ENCODE measurements at regions not wholly inside any gene's neighbourhood (a gene's known extent, or its start where the extent isn't known, plus 50 kb on each side); places are given as distances from the start of the nearest gene placed in this dataset.

DNA sequence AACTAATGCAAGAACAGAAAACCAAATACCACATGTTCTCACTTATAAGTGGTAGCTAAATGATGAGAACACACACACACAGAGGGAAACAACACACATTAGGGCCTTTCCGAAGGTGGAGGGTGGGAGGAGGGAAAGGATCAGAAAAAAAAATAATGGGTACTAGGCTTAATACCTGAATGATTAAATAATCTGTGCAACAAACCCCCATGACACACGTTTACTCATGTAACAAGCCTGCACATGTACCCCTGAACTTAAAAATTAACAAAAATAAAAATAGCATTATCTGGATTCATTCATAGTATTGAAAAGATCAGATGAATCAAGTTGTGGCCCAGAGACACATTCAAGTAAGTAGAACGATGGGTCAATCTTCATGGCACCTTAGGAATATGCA lies 159.5 kb upstream of the POT1 start:
- TF ChIP-seq, protein P1, sequence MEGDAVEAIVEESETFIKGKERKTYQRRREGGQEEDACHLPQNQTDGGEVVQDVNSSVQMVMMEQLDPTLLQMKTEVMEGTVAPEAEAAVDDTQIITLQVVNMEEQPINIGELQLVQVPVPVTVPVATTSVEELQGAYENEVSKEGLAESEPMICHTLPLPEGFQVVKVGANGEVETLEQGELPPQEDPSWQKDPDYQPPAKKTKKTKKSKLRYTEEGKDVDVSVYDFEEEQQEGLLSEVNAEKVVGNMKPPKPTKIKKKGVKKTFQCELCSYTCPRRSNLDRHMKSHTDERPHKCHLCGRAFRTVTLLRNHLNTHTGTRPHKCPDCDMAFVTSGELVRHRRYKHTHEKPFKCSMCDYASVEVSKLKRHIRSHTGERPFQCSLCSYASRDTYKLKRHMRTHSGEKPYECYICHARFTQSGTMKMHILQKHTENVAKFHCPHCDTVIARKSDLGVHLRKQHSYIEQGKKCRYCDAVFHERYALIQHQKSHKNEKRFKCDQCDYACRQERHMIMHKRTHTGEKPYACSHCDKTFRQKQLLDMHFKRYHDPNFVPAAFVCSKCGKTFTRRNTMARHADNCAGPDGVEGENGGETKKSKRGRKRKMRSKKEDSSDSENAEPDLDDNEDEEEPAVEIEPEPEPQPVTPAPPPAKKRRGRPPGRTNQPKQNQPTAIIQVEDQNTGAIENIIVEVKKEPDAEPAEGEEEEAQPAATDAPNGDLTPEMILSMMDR (IDR thresholded peaks at IDR 0.05; ENCODE audit: low read depth, low read length) = no peak
- H3K4me3 ChIP-seq (replicated peaks in 1 of 2; ENCODE audit: low read depth in 2 of 2, low read length in 2 of 2) = no peak overlapping the region
- no peak for DNase-seq (ENCODE audit: low read depth in 2 of 2)

DNA sequence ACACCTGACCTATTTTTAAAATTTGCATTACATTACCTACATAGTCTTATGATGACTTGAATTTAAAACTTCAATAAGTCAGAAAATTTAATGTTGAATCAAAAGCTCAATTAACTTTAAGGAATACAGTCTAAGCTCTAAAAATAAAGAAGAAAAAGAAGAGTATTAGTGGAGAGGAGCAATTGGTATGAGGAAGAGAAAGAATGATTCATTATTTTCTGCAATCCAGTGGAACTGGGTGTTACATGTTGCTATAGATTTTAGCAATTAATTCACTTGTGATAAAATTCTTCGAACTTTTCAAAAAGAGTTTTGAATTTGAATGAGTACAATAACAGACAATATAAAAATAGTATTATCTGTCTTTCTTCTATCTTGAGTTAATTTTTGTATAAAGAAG lies 158.9 kb upstream of the POT1 start:
- no peak for DNase-seq (ENCODE audit: low read depth in 2 of 2)
- TF ChIP-seq, protein P1 (IDR thresholded peaks at IDR 0.05; ENCODE audit: low read depth, low read length) = no peak

DNA sequence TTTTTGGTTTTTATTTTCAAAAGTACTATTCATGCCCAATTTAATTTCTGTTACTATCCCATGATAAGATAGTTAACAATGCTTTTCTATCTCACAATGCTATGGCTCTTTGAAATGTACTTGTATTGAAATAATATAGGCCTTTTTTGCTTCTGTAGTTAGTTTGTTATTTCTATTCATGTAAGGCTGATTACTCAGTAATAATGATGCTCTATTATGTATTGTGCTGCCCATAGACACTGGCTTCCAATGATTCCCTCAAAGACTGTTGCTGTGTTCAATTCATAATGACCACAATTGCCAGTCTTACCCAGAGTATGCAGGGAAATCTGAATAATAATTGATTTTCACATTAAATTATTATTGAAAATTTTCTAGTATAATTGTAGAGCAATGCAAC lies 155.5 kb upstream of the POT1 start:
- no peak overlapping the region for H3K4me3 ChIP-seq (replicated peaks in 1 of 2; ENCODE audit: low read depth in 2 of 2, low read length in 2 of 2)
- TF ChIP-seq, protein P1 (IDR thresholded peaks at IDR 0.05; ENCODE audit: low read depth, low read length) = no peak
- no peak for DNase-seq (ENCODE audit: low read depth in 2 of 2)

More for the DNA sequence above, 158.9 kb upstream of the POT1 start:
- H3K4me3 ChIP-seq (replicated peaks in 1 of 2; ENCODE audit: low read depth in 2 of 2, low read length in 2 of 2) = no peak overlapping the region

DNA sequence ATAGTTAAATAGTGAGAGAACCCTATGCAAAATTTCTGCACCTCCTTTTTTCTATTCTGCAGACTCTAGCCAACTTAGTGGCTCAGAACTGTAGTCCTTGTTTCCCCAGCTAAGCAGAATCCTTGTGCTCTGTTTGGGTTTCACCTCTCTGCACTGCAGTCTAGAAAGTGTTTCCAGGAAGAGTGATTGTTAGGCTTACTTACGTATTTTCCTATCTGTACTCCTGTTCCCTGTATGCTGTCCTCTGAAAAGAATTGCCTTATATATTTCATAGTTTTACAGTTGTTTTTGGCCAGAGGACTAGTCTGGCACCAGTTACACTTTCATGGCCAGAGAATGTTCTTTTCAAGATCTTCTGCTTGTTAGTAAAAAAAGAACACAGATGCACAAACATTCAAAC lies 154.6 kb upstream of the POT1 start:
- peak; percentile 5 to 66 for DNase-seq (ENCODE audit: low read depth in 2 of 2)
- TF ChIP-seq, protein P1 (IDR thresholded peaks at IDR 0.05; ENCODE audit: low read depth, low read length) = no peak
- no peak overlapping the region for H3K4me3 ChIP-seq (replicated peaks in 1 of 2; ENCODE audit: low read depth in 2 of 2, low read length in 2 of 2)

DNA sequence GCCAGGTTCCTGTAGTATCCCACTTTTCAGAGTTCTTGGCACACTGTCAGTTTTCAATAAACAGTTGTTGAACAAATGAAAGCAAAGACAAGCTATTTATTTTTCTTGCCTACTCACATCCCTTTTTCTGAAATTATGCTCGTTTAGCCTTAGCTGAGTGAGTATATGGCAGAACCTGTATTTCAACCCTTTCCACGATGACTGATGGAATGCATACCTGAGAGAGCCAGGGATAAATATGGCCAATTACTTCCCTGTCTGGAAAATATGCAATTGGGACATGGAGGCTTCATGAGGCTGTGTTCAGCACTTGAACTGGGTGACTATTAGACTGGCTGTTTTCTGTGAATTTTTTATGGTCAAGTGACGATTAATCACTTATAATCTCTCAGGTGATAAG lies 144.5 kb upstream of the POT1 start:
- no peak overlapping the region for H3K4me3 ChIP-seq (replicated peaks in 1 of 2; ENCODE audit: low read depth in 2 of 2, low read length in 2 of 2)
- TF ChIP-seq, protein P1 (IDR thresholded peaks at IDR 0.05; ENCODE audit: low read depth, low read length) = no peak
- no peak for DNase-seq (ENCODE audit: low read depth in 2 of 2)

DNA sequence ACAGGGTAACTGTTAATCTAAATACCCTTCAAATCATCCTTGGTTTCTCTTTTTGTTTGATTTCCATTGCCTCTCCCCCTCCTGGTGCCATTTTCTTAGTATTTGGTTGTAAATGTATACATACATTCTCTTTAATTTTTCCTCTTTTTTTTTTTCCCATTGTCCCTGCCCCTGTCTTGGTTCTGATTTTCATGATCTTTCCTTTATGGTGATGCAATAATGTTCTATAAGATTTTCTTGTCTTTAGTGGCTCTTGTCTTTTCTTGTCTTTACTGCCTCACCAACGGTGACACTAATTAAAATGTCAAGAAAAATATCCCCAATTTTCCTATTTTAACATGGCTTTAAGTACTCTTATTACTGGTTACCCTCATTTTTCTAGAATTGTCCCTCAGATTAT lies 135.9 kb upstream of the POT1 start:
- DNase-seq (ENCODE audit: low read depth in 2 of 2) = no peak
- no peak overlapping the region for H3K4me3 ChIP-seq (replicated peaks in 1 of 2; ENCODE audit: low read depth in 2 of 2, low read length in 2 of 2)
- TF ChIP-seq, protein P1 (IDR thresholded peaks at IDR 0.05; ENCODE audit: low read depth, low read length) = no peak

DNA sequence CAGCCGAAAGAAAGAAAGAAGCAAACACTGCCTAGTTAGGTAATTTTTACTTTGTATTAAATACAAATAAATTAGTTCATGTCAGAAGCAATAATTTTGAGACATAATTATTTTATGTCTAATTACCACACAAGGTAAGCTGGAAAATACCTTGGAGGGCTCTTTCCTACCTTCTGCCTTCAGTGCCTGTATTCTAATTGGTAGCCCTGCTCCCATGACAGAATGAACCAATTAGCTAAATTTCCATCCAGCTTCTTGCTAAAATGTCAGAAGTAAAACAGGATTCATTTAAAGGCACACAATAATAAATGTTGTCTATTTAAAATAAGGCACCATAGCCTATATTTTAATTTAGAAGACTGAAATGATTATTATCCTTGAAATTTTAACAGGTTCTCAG lies 135.4 kb upstream of the POT1 start:
- no peak for DNase-seq (ENCODE audit: low read depth in 2 of 2)
- TF ChIP-seq, protein P1 (IDR thresholded peaks at IDR 0.05; ENCODE audit: low read depth, low read length) = no peak
- no peak overlapping the region for H3K4me3 ChIP-seq (replicated peaks in 1 of 2; ENCODE audit: low read depth in 2 of 2, low read length in 2 of 2)

All from cardiac fibroblast (primary cell).